ENCODE measurements at regions not wholly inside any gene's neighbourhood (a gene's known extent, or its start where the extent isn't known, plus 50 kb on each side); places are given as distances from the start of the nearest gene placed in this dataset.

GRCh38 chr2:17076533-17076932 lies 410.9 kb upstream of the CYRIA start:
- no peak for ATAC-seq
- H3K4me1 ChIP-seq: no peaks in the 10 kb centered on the region
- no peak for TF ChIP-seq CTCF (IDR thresholded peaks at IDR 0.05)
- no peaks in the 10 kb centered on the region for H3K36me3 ChIP-seq
- no peak for DNase-seq
- intact Hi-C loops (cut with DNase I): no loop called here
- H3K9me3 ChIP-seq: peaks cover 0 to 23% of the 10 kb centered on the region in 2 donors
- H3K27me3 ChIP-seq: no peaks in the 10 kb centered on the region
- no peak overlapping the region for H3K27ac ChIP-seq
- H3K4me3 ChIP-seq: no peak overlapping the region

GRCh38 chr2:17070711-17071110 lies 405.1 kb upstream of the CYRIA start:
- Histone ChIP-seq H3K27me3 (no peaks in the 10 kb centered on the region), H3K4me1 (no peaks in the 10 kb centered on the region), H3K9me3 (peaks cover 0 to 9% of the 10 kb centered on the region in 2 donors), H3K36me3 (no peaks in the 10 kb centered on the region), H3K4me3 (no peak overlapping the region), H3K27ac (no peak overlapping the region)
- intact Hi-C loops (cut with DNase I): no loop called here
- TF ChIP-seq CTCF (IDR thresholded peaks at IDR 0.05): no peak
- no peak for ATAC-seq
- no peak for DNase-seq

GRCh38 chr2:17069564-17069963 lies 403.9 kb upstream of the CYRIA start:
- ATAC-seq (no peak), DNase-seq (no peak)
- intact Hi-C loops (cut with DNase I): no loop called here
- Histone ChIP-seq H3K4me1 (no peaks in the 10 kb centered on the region), H3K27ac (no peak overlapping the region), H3K4me3 (no peak overlapping the region), H3K9me3 (peaks cover 0 to 9% of the 10 kb centered on the region in 2 donors), H3K27me3 (no peaks in the 10 kb centered on the region), H3K36me3 (no peaks in the 10 kb centered on the region)
- TF ChIP-seq CTCF (IDR thresholded peaks at IDR 0.05): no peak

GRCh38 chr2:17068021-17068420 lies 402.4 kb upstream of the CYRIA start:
- Histone ChIP-seq H3K27ac (no peak overlapping the region), H3K36me3 (no peaks in the 10 kb centered on the region), H3K4me1 (no peaks in the 10 kb centered on the region), H3K4me3 (no peak overlapping the region), H3K9me3 (peaks cover 0 to 9% of the 10 kb centered on the region in 2 donors), H3K27me3 (no peaks in the 10 kb centered on the region)
- intact Hi-C loops (cut with DNase I): no loop called here
- TF ChIP-seq CTCF (IDR thresholded peaks at IDR 0.05): no peak
- ATAC-seq (no peak), DNase-seq (no peak)

GRCh38 chr2:17065536-17065935 lies 399.9 kb upstream of the CYRIA start:
- Histone ChIP-seq H3K4me1 (no peaks in the 10 kb centered on the region), H3K27ac (no peak overlapping the region), H3K9me3 (no peaks in the 10 kb centered on the region), H3K27me3 (no peaks in the 10 kb centered on the region), H3K4me3 (no peak overlapping the region), H3K36me3 (no peaks in the 10 kb centered on the region)
- intact Hi-C loops (cut with DNase I): no loop called here
- TF ChIP-seq CTCF (IDR thresholded peaks at IDR 0.05): no peak
- no peak for DNase-seq
- no peak for ATAC-seq

All from left lung (tissue), 4 donors.